ENCODE measurements at regions not wholly inside any gene's neighbourhood (a gene's known extent, or its start where the extent isn't known, plus 50 kb on each side); places are given as distances from the start of the nearest gene placed in this dataset.

DNA sequence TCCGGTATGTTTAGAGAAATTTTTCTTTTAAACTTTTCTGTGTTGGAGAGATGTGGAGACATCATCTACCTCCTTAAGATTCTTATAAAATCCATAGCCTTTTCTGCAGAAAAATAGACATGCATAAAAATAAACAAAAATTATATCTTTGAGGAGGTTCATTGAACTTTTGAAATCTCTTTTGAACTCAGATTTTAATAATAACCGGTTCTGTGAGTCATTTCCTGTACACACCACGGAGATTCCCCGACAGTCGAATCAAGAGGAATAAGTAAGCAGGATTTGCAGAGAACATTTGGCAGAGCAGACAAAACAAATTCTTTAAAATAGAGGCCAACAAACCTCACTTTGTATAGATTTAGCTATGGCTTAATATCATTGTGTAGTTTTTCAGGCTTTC lies 918.7 kb upstream of the POU3F4 start:
- no peak for TF ChIP-seq SIX5 (IDR thresholded peaks at IDR 0.05; ENCODE audit: low read depth, low read length, severe bottlenecking)
- TF ChIP-seq, protein P1, sequence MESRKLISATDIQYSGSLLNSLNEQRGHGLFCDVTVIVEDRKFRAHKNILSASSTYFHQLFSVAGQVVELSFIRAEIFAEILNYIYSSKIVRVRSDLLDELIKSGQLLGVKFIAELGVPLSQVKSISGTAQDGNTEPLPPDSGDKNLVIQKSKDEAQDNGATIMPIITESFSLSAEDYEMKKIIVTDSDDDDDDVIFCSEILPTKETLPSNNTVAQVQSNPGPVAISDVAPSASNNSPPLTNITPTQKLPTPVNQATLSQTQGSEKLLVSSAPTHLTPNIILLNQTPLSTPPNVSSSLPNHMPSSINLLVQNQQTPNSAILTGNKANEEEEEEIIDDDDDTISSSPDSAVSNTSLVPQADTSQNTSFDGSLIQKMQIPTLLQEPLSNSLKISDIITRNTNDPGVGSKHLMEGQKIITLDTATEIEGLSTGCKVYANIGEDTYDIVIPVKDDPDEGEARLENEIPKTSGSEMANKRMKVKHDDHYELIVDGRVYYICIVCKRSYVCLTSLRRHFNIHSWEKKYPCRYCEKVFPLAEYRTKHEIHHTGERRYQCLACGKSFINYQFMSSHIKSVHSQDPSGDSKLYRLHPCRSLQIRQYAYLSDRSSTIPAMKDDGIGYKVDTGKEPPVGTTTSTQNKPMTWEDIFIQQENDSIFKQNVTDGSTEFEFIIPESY (IDR thresholded peaks at IDR 0.05): no peak
- no peak for TF ChIP-seq RBBP5 (conservative IDR thresholded peaks at IDR 0.05)
- TF ChIP-seq, protein P2, sequence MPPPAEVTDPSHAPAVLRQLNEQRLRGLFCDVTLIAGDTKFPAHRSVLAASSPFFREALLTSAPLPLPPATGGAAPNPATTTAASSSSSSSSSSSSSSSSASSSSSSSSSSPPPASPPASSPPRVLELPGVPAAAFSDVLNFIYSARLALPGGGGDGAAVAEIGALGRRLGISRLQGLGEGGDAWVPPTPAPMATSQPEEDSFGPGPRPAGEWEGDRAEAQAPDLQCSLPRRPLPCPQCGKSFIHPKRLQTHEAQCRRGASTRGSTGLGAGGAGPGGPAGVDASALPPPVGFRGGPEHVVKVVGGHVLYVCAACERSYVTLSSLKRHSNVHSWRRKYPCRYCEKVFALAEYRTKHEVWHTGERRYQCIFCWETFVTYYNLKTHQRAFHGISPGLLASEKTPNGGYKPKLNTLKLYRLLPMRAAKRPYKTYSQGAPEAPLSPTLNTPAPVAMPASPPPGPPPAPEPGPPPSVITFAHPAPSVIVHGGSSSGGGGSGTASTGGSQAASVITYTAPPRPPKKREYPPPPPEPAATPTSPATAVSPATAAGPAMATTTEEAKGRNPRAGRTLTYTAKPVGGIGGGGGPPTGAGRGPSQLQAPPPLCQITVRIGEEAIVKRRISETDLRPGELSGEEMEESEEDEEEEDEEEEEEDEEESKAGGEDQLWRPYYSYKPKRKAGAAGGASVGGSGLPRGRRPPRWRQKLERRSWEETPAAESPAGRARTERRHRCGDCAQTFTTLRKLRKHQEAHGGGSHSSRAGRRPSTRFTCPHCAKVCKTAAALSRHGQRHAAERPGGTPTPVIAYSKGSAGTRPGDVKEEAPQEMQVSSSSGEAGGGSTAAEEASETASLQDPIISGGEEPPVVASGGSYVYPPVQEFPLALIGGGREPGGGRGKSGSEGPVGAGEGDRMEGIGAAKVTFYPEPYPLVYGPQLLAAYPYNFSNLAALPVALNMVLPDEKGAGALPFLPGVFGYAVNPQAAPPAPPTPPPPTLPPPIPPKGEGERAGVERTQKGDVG (CRISPR knock-in tag; IDR thresholded peaks at IDR 0.05): no peak
- TF ChIP-seq EZH2 (IDR thresholded peaks at IDR 0.05; ENCODE audit: borderline replicate concordance, control insufficient read depth, low read depth, low read length): no peak
- TF ChIP-seq CBX3 (IDR thresholded peaks at IDR 0.05; ENCODE audit: borderline replicate concordance, low read depth): no peak
- no peak for TF ChIP-seq KDM1A (IDR thresholded peaks at IDR 0.05; ENCODE audit: borderline replicate concordance)
- no peak for TF ChIP-seq POLR2AphosphoS5 (IDR thresholded peaks at IDR 0.05; ENCODE audit: low read length)
- TF ChIP-seq CEBPB (IDR thresholded peaks at IDR 0.05; ENCODE audit: borderline replicate concordance in 1 of 2, low read depth in 2 of 2, low read length in 2 of 2): no peak
- TF ChIP-seq, protein P3, sequence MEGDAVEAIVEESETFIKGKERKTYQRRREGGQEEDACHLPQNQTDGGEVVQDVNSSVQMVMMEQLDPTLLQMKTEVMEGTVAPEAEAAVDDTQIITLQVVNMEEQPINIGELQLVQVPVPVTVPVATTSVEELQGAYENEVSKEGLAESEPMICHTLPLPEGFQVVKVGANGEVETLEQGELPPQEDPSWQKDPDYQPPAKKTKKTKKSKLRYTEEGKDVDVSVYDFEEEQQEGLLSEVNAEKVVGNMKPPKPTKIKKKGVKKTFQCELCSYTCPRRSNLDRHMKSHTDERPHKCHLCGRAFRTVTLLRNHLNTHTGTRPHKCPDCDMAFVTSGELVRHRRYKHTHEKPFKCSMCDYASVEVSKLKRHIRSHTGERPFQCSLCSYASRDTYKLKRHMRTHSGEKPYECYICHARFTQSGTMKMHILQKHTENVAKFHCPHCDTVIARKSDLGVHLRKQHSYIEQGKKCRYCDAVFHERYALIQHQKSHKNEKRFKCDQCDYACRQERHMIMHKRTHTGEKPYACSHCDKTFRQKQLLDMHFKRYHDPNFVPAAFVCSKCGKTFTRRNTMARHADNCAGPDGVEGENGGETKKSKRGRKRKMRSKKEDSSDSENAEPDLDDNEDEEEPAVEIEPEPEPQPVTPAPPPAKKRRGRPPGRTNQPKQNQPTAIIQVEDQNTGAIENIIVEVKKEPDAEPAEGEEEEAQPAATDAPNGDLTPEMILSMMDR (IDR thresholded peaks at IDR 0.05 in 2 of 3, conservative IDR thresholded peaks at IDR 0.05 in 1 of 3; ENCODE audit: control insufficient read depth in 2 of 3, extremely low read depth in 1 of 3, insufficient read depth in 1 of 3, low read depth in 3 of 3, low read length in 3 of 3): no peak
- no peak for TF ChIP-seq ATF7 (IDR thresholded peaks at IDR 0.05; ENCODE audit: low read depth)
- TF ChIP-seq, protein P4, sequence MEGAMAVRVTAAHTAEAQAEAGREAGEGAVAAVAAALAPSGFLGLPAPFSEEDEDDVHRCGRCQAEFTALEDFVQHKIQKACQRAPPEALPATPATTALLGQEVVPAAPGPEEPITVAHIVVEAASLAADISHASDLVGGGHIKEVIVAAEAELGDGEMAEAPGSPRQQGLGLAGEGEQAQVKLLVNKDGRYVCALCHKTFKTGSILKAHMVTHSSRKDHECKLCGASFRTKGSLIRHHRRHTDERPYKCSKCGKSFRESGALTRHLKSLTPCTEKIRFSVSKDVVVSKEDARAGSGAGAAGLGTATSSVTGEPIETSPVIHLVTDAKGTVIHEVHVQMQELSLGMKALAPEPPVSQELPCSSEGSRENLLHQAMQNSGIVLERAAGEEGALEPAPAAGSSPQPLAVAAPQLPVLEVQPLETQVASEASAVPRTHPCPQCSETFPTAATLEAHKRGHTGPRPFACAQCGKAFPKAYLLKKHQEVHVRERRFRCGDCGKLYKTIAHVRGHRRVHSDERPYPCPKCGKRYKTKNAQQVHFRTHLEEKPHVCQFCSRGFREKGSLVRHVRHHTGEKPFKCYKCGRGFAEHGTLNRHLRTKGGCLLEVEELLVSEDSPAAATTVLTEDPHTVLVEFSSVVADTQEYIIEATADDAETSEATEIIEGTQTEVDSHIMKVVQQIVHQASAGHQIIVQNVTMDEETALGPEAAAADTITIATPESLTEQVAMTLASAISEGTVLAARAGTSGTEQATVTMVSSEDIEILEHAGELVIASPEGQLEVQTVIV (IDR thresholded peaks at IDR 0.05; ENCODE audit: borderline replicate concordance, partially characterized antibody): no peak
- no peak for TF ChIP-seq CHD1 (IDR thresholded peaks at IDR 0.05; ENCODE audit: low read depth, low read length)
